ENCODE measurements at regions not wholly inside any gene's neighbourhood (a gene's known extent, or its start where the extent isn't known, plus 50 kb on each side); places are given as distances from the start of the nearest gene placed in this dataset.

GRCh38 chr6:8831366-8832152 lies 396.2 kb upstream of the SLC35B3 start:
- no peak overlapping the region for H3K4me2 ChIP-seq (ENCODE audit: low read length)
- no peak overlapping the region for H2AFZ ChIP-seq (ENCODE audit: low read length)
- H3K27me3 ChIP-seq (ENCODE audit: low read length), result peaks cover 40% of the 10 kb centered on the region
- TF ChIP-seq EZH2 (IDR thresholded peaks at IDR 0.05; ENCODE audit: low read length, unreplicated experiment) (no peak), EZH2phosphoT487 (IDR thresholded peaks at IDR 0.05; ENCODE audit: borderline replicate concordance, low read length) (no peak)
- TF ChIP-seq, protein P1, sequence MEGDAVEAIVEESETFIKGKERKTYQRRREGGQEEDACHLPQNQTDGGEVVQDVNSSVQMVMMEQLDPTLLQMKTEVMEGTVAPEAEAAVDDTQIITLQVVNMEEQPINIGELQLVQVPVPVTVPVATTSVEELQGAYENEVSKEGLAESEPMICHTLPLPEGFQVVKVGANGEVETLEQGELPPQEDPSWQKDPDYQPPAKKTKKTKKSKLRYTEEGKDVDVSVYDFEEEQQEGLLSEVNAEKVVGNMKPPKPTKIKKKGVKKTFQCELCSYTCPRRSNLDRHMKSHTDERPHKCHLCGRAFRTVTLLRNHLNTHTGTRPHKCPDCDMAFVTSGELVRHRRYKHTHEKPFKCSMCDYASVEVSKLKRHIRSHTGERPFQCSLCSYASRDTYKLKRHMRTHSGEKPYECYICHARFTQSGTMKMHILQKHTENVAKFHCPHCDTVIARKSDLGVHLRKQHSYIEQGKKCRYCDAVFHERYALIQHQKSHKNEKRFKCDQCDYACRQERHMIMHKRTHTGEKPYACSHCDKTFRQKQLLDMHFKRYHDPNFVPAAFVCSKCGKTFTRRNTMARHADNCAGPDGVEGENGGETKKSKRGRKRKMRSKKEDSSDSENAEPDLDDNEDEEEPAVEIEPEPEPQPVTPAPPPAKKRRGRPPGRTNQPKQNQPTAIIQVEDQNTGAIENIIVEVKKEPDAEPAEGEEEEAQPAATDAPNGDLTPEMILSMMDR (conservative IDR thresholded peaks at IDR 0.05; ENCODE audit: low read depth, low read length), result no peak
- no peaks in the 10 kb centered on the region for H3K9me2 ChIP-seq (replicated peaks; ENCODE audit: low read length)
- POLR2A ChIA-PET (ENCODE audit: unreplicated experiment), result no interaction called here
- no peaks in the 10 kb centered on the region for H3K4me1 ChIP-seq (ENCODE audit: insufficient read depth, low read length)
- no peak overlapping the region for H3K9ac ChIP-seq (ENCODE audit: low read length)
- no peak for ATAC-seq
- H4K20me1 ChIP-seq (ENCODE audit: low read length), result no peaks in the 10 kb centered on the region
- H3K36me3 ChIP-seq (ENCODE audit: low read depth, low read length), result no peaks in the 10 kb centered on the region
- H3K4me3 ChIP-seq (ENCODE audit: low read length), result no peak overlapping the region
- no peaks in the 10 kb centered on the region for H3F3A ChIP-seq (ENCODE audit: low read length, unreplicated experiment)
- CTCF ChIA-PET, result no interaction called here
- intact Hi-C loops (cut with micrococcal nuclease), result no loop called here
- no peak for DNase-seq
- no peaks in the 10 kb centered on the region for H3K9me3 ChIP-seq (ENCODE audit: low read length)
- no peaks in the 10 kb centered on the region for H3K79me2 ChIP-seq (ENCODE audit: low read length)
- BruUV-seq (replicated peaks), result no TSS peak
- no peak overlapping the region for H3K27ac ChIP-seq (ENCODE audit: low read length)

GRCh38 chr6:8830794-8831193 lies 395.4 kb upstream of the SLC35B3 start:
- intact Hi-C loops (cut with micrococcal nuclease), result no loop called here
- TF ChIP-seq EZH2 (IDR thresholded peaks at IDR 0.05; ENCODE audit: low read length, unreplicated experiment) (no peak), EZH2phosphoT487 (IDR thresholded peaks at IDR 0.05; ENCODE audit: borderline replicate concordance, low read length) (no peak)
- TF ChIP-seq, protein P1 (conservative IDR thresholded peaks at IDR 0.05; ENCODE audit: low read depth, low read length), result no peak
- H3K4me2 ChIP-seq (ENCODE audit: low read length), result no peak overlapping the region
- H3K9ac ChIP-seq (ENCODE audit: low read length), result no peak overlapping the region
- H3K36me3 ChIP-seq (ENCODE audit: low read depth, low read length), result no peaks in the 10 kb centered on the region
- CTCF ChIA-PET, result no interaction called here
- no peak for ATAC-seq
- DNase-seq, result no peak
- H2AFZ ChIP-seq (ENCODE audit: low read length), result no peak overlapping the region
- no peaks in the 10 kb centered on the region for H3K9me3 ChIP-seq (ENCODE audit: low read length)
- no peaks in the 10 kb centered on the region for H3K4me1 ChIP-seq (ENCODE audit: insufficient read depth, low read length)
- H4K20me1 ChIP-seq (ENCODE audit: low read length), result no peaks in the 10 kb centered on the region
- no peaks in the 10 kb centered on the region for H3F3A ChIP-seq (ENCODE audit: low read length, unreplicated experiment)
- POLR2A ChIA-PET (ENCODE audit: unreplicated experiment), result no interaction called here
- no peaks in the 10 kb centered on the region for H3K9me2 ChIP-seq (replicated peaks; ENCODE audit: low read length)
- BruUV-seq (replicated peaks), result no TSS peak
- H3K4me3 ChIP-seq (ENCODE audit: low read length), result no peak overlapping the region
- H3K27ac ChIP-seq (ENCODE audit: low read length), result no peak overlapping the region
- no peaks in the 10 kb centered on the region for H3K79me2 ChIP-seq (ENCODE audit: low read length)
- peaks cover 33% of the 10 kb centered on the region for H3K27me3 ChIP-seq (ENCODE audit: low read length)

DNA sequence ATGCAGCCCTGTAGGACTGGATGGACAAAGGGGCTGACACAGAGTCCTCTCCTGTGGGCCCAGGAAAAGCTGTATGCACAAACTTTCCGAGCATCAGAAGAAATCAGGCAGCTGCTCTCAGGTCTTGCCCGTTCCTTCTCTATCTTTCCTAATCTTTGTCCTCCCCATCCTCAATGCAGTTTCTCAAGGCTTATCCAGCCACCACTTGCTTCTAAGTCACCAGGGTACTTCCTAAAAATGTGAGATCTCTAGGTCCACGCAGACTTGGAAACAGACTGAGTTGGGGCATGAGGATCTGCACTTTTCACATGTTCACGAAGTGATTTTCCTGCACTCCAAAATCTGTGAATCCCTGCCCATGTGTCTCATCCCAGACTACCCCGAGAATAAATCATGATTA lies 394.5 kb upstream of the SLC35B3 start:
- H3K79me2 ChIP-seq (ENCODE audit: low read length), result no peaks in the 10 kb centered on the region
- no peak overlapping the region for H3K9ac ChIP-seq (ENCODE audit: low read length)
- peaks cover 30% of the 10 kb centered on the region for H3K27me3 ChIP-seq (ENCODE audit: low read length)
- H3K4me3 ChIP-seq (ENCODE audit: low read length), result no peak overlapping the region
- TF ChIP-seq, protein P1 (conservative IDR thresholded peaks at IDR 0.05; ENCODE audit: low read depth, low read length), result no peak
- H4K20me1 ChIP-seq (ENCODE audit: low read length), result no peaks in the 10 kb centered on the region
- BruUV-seq (replicated peaks), result no TSS peak
- no peak overlapping the region for H3K27ac ChIP-seq (ENCODE audit: low read length)
- ATAC-seq (no peak), DNase-seq (no peak)
- ChIA-PET POLR2A (ENCODE audit: unreplicated experiment) (no interaction called here), CTCF (no interaction called here)
- no peaks in the 10 kb centered on the region for H3K9me2 ChIP-seq (replicated peaks; ENCODE audit: low read length)
- no peaks in the 10 kb centered on the region for H3F3A ChIP-seq (ENCODE audit: low read length, unreplicated experiment)
- H3K9me3 ChIP-seq (ENCODE audit: low read length), result no peaks in the 10 kb centered on the region
- H2AFZ ChIP-seq (ENCODE audit: low read length), result no peak overlapping the region
- no peaks in the 10 kb centered on the region for H3K4me1 ChIP-seq (ENCODE audit: insufficient read depth, low read length)
- no peaks in the 10 kb centered on the region for H3K36me3 ChIP-seq (ENCODE audit: low read depth, low read length)
- intact Hi-C loops (cut with micrococcal nuclease), result no loop called here
- no peak overlapping the region for H3K4me2 ChIP-seq (ENCODE audit: low read length)

All from PC-3 (cell line).